NCI-H526 (cell line): ENCODE measurements at regions not wholly inside any gene's neighbourhood (a gene's known extent, or its start where the extent isn't known, plus 50 kb on each side); places are given as distances from the start of the nearest gene placed in this dataset.

Experiments used
- DNase-seq, 2 experiments: peaks; one replicate each; lab custom pipeline; 2025; lab: John Stamatoyannopoulos, UW

- DNase-seq, result no peak
Measured at GRCh38 chr1:30286988-30287839, 436.2 kb downstream of the MATN1 start.

- DNase-seq, result no peak
Measured at GRCh38 chr1:30286241-30286987, 437.0 kb downstream of the MATN1 start.

GRCh38 chr1:30285501-30285932 is 437.9 kb downstream of the MATN1 start:
- no peak for DNase-seq

GRCh38 chr1:30284728-30285475 is 438.5 kb downstream of the MATN1 start:
- no peak for DNase-seq

- DNase-seq, result no peak
Measured at GRCh38 chr1:30284226-30284625, 439.2 kb downstream of the MATN1 start.

- no peak for DNase-seq
Measured at GRCh38 chr1:30283199-30283962, 440.0 kb downstream of the MATN1 start.

GRCh38 chr1:30280572-30280971 is 442.8 kb downstream of the MATN1 start:
- DNase-seq, result no peak

GRCh38 chr1:30277911-30278310 is 445.5 kb downstream of the MATN1 start:
- DNase-seq, result no peak

GRCh38 chr1:30277415-30277814 is 446.0 kb downstream of the MATN1 start:
- DNase-seq, result no peak

- DNase-seq, result no peak
Measured at GRCh38 chr1:30275926-30276764, 447.2 kb downstream of the MATN1 start.

- peak in 1 of 2 experiments; percentile 7 for DNase-seq
Measured at GRCh38 chr1:30274976-30275621, 448.3 kb downstream of the MATN1 start.

- DNase-seq, result no peak
Measured at GRCh38 chr1:30274173-30274970, 449.0 kb downstream of the MATN1 start.

GRCh38 chr1:30273456-30273855 is 449.9 kb downstream of the MATN1 start:
- no peak for DNase-seq

GRCh38 chr1:30273021-30273325 is 450.4 kb downstream of the MATN1 start:
- DNase-seq, result no peak

GRCh38 chr1:30272277-30273020 is 450.9 kb downstream of the MATN1 start:
- no peak for DNase-seq

GRCh38 chr1:30271401-30272276 is 451.7 kb downstream of the MATN1 start:
- DNase-seq, result no peak

GRCh38 chr1:30270461-30270860 is 452.9 kb downstream of the MATN1 start:
- no peak for DNase-seq
